DMS53 treated with DMSO at 0.1 percent for 48 hours (cell line): ENCODE measurements at regions not wholly inside any gene's neighbourhood (a gene's known extent, or its start where the extent isn't known, plus 50 kb on each side); places are given as distances from the start of the nearest gene placed in this dataset.
"Not testable (repeated sequence)": the region's sequence is repeated elsewhere in the genome, so short reads cannot be mapped to it uniquely, and the experiment has no call there.

ENCODE experiments used
- DNase-seq: peaks from one replicate; lab custom pipeline; 2025; ENCODE audit not compliant: unreplicated experiment; lab: John Stamatoyannopoulos, UW

GRCh38 chr6:37580176-37580955 lies 80.7 kb upstream of the CCDC167 start:
- DNase-seq, result no peak

- no peak for DNase-seq
Observed at GRCh38 chr6:37579444-37580067, 79.9 kb upstream of the CCDC167 start.

- DNase-seq, result no peak
Observed at GRCh38 chr6:37578104-37578503, 78.4 kb upstream of the CCDC167 start.

GRCh38 chr6:37576336-37576737 lies 76.6 kb upstream of the CCDC167 start:
- DNase-seq, result peak; percentile 28

GRCh38 chr6:37575221-37575620 lies 75.5 kb upstream of the CCDC167 start:
- DNase-seq, result no peak

- no peak for DNase-seq
Observed at GRCh38 chr6:37572334-37572733, 72.6 kb upstream of the CCDC167 start.

GRCh38 chr6:37570482-37571133 lies 70.9 kb upstream of the CCDC167 start:
- DNase-seq, result no peak

GRCh38 chr6:37569743-37570481 lies 70.2 kb upstream of the CCDC167 start:
- DNase-seq, result no peak

- DNase-seq, result no peak
Observed at GRCh38 chr6:37569317-37569716, 69.6 kb upstream of the CCDC167 start.

- DNase-seq, result no peak
Observed at GRCh38 chr6:37566950-37567349, 67.3 kb upstream of the CCDC167 start.

GRCh38 chr6:37566111-37566949 lies 66.6 kb upstream of the CCDC167 start:
- peak; percentile 8 for DNase-seq

GRCh38 chr6:37565267-37566110 lies 65.8 kb upstream of the CCDC167 start:
- no peak for DNase-seq

GRCh38 chr6:37562926-37563288 lies 63.2 kb upstream of the CCDC167 start:
- DNase-seq, result not testable (repeated sequence)

GRCh38 chr6:37561361-37561760 lies 61.7 kb upstream of the CCDC167 start:
- DNase-seq, result no peak

GRCh38 chr6:37560737-37561103 lies 61.0 kb upstream of the CCDC167 start:
- DNase-seq, result no peak

GRCh38 chr6:37559501-37559900 lies 59.8 kb upstream of the CCDC167 start:
- no peak for DNase-seq

GRCh38 chr6:37559050-37559449 lies 59.4 kb upstream of the CCDC167 start:
- DNase-seq, result no peak

- DNase-seq, result no peak
Observed at GRCh38 chr6:37558646-37559045, 59.0 kb upstream of the CCDC167 start.

GRCh38 chr6:37558168-37558567 lies 58.5 kb upstream of the CCDC167 start:
- no peak for DNase-seq

GRCh38 chr6:37557645-37558114 lies 58.0 kb upstream of the CCDC167 start:
- no peak for DNase-seq
